ENCODE measurements at regions not wholly inside any gene's neighbourhood (a gene's known extent, or its start where the extent isn't known, plus 50 kb on each side); places are given as distances from the start of the nearest gene placed in this dataset.
"Not testable (repeated sequence)": the region's sequence is repeated elsewhere in the genome, so short reads cannot be mapped to it uniquely, and the experiment has no call there.

- CTCF ChIA-PET: no interaction called here
- ATAC-seq (no peak), DNase-seq (no peak)
- Mint-ChIP-seq H3K9me3 (ENCODE audit: insufficient read depth) (no peaks in the 10 kb centered on the region), H3K27ac (no peak overlapping the region), H3K27me3 (ENCODE audit: low read depth) (peaks cover 11% of the 10 kb centered on the region), H3K4me1 (ENCODE audit: low read depth) (no peaks in the 10 kb centered on the region), H3K36me3 (ENCODE audit: low read depth) (no peaks in the 10 kb centered on the region), H3K4me3 (no peak overlapping the region)
- POLR2A ChIA-PET: no interaction called here
Measured at GRCh38 chr13:60214213-60215055, 50.7 kb upstream of the DIAPH3 start.

- Mint-ChIP-seq H3K4me1 (ENCODE audit: low read depth) (no peaks in the 10 kb centered on the region), H3K36me3 (ENCODE audit: low read depth) (no peaks in the 10 kb centered on the region), H3K4me3 (no peak overlapping the region), H3K27me3 (ENCODE audit: low read depth) (peaks cover 5% of the 10 kb centered on the region), H3K9me3 (ENCODE audit: insufficient read depth) (no peaks in the 10 kb centered on the region), H3K27ac (no peak overlapping the region)
- ATAC-seq: no peak
- CTCF ChIA-PET: no interaction called here
- POLR2A ChIA-PET: no interaction called here
- no peak for DNase-seq
Measured at GRCh38 chr13:60220072-60220471, 56.3 kb upstream of the DIAPH3 start.

- POLR2A ChIA-PET: no interaction called here
- Mint-ChIP-seq H3K9me3 (ENCODE audit: insufficient read depth) (no peaks in the 10 kb centered on the region), H3K27me3 (ENCODE audit: low read depth) (peaks cover 5% of the 10 kb centered on the region), H3K4me3 (no peak overlapping the region), H3K4me1 (ENCODE audit: low read depth) (no peaks in the 10 kb centered on the region), H3K36me3 (ENCODE audit: low read depth) (no peaks in the 10 kb centered on the region), H3K27ac (no peak overlapping the region)
- DNase-seq: no peak
- CTCF ChIA-PET: no interaction called here
- no peak for ATAC-seq
Measured at GRCh38 chr13:60221581-60221980, 57.9 kb upstream of the DIAPH3 start.

DNA sequence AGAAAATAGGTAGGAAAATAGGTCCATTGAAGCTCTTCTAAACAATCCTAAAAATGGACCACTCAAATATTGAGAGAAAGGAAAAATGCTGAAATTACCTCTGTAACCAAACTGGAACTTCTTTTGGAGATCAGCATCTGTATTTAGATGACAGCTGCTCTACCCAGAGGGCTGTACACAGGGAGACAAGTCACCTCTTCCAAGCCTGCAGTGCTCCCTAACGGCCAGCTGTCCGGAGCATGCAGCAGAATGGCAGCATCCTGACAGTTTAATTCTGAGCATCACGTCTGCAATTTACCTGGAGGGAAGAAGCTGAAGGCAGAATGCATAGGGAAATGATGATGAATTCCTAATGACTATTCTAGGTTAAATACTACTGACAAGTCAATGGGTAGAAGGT lies 62.8 kb upstream of the DIAPH3 start:
- POLR2A ChIA-PET: no interaction called here
- ATAC-seq (no peak), DNase-seq (no peak)
- Mint-ChIP-seq H3K4me1 (ENCODE audit: low read depth) (no peaks in the 10 kb centered on the region), H3K36me3 (ENCODE audit: low read depth) (no peaks in the 10 kb centered on the region), H3K27ac (no peak overlapping the region), H3K9me3 (ENCODE audit: insufficient read depth) (no peaks in the 10 kb centered on the region), H3K4me3 (no peak overlapping the region), H3K27me3 (ENCODE audit: low read depth) (peaks cover 15% of the 10 kb centered on the region)
- CTCF ChIA-PET: no interaction called here

DNA sequence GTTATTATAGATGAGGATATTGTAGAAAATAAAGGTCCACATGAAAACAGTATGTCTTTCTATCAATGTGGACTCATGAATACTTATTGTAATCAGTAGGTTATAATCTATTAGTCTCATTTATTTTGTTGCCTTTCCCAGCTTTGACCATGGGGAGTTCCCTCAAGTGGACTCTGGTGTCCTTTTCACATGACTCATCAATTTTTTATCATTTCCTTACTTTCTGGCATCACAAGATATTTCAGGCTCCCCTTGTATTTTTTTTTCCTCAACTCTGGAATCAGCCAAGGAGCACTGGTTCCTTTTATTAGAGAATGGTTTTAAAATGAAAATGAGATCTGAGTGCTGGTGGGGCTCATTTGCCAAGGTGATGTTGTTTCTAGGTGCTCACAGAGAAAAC lies 63.4 kb upstream of the DIAPH3 start:
- Mint-ChIP-seq H3K27me3 (ENCODE audit: low read depth) (peaks cover 17% of the 10 kb centered on the region), H3K27ac (no peak overlapping the region), H3K4me3 (no peak overlapping the region), H3K36me3 (ENCODE audit: low read depth) (no peaks in the 10 kb centered on the region), H3K9me3 (ENCODE audit: insufficient read depth) (no peaks in the 10 kb centered on the region), H3K4me1 (ENCODE audit: low read depth) (no peaks in the 10 kb centered on the region)
- CTCF ChIA-PET: no interaction called here
- no peak for DNase-seq
- no peak for ATAC-seq
- POLR2A ChIA-PET: no interaction called here

DNA sequence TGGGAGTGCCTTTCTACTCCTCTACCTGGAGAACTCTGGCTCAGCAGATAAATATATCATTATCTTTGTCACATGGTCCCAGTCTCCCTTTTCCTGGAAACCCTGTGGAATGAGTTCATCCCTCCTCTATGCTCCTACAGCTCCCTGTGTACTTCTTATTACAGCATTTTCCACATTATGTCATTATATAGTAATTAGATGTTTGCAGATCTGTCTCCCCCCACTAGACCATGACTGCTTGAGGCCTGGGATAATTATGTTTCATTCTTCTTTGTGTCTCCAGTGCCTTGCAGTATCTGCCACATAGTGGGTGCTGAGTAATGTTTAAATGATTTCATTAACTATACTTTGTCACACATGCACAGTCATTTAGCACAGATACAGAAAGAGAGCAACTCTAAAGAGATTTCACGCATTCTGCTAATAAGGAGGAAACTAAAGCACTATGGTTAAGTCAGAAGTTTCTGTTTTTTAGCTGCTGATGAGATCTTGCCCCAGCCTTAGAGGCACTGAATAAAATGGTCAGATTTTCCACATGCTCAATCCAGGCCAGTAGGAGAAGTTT lies 66.1 kb upstream of the DIAPH3 start:
- DNase-seq: no peak
- no peaks in the 10 kb centered on the region for H3K36me3 Mint-ChIP-seq (ENCODE audit: low read depth)
- peaks cover 14% of the 10 kb centered on the region for H3K27me3 Mint-ChIP-seq (ENCODE audit: low read depth)
- ATAC-seq: no peak
- ChIA-PET CTCF (no interaction called here), POLR2A (no interaction called here)
- H3K4me1 Mint-ChIP-seq (ENCODE audit: low read depth): no peaks in the 10 kb centered on the region
- H3K4me3 Mint-ChIP-seq: no peak overlapping the region
- no peaks in the 10 kb centered on the region for H3K9me3 Mint-ChIP-seq (ENCODE audit: insufficient read depth)
- no peak overlapping the region for H3K27ac Mint-ChIP-seq

DNA sequence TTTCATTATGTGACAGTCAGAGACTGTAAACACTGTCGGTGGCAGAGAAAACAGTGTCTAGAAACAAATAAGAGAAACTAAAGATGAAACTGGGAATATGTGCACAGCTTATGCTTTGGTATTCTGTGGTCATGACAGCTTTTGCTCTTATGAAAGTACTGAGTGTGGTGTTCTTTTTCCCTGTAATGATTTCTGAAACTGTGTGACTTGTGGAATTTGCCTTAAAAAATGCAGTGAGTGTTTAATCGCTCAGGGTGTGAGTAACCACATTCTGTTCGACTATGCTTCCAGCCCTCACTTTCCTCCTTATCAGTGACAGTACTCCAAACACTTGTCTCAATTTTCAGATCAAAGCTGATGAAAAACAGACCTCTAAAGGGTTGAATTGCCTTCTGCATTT lies 66.9 kb upstream of the DIAPH3 start:
- Mint-ChIP-seq H3K4me3 (no peak overlapping the region), H3K27ac (no peak overlapping the region), H3K36me3 (ENCODE audit: low read depth) (no peaks in the 10 kb centered on the region), H3K9me3 (ENCODE audit: insufficient read depth) (no peaks in the 10 kb centered on the region), H3K27me3 (ENCODE audit: low read depth) (peaks cover 14% of the 10 kb centered on the region), H3K4me1 (ENCODE audit: low read depth) (no peaks in the 10 kb centered on the region)
- ChIA-PET CTCF (no interaction called here), POLR2A (no interaction called here)
- ATAC-seq (no peak), DNase-seq (no peak)

DNA sequence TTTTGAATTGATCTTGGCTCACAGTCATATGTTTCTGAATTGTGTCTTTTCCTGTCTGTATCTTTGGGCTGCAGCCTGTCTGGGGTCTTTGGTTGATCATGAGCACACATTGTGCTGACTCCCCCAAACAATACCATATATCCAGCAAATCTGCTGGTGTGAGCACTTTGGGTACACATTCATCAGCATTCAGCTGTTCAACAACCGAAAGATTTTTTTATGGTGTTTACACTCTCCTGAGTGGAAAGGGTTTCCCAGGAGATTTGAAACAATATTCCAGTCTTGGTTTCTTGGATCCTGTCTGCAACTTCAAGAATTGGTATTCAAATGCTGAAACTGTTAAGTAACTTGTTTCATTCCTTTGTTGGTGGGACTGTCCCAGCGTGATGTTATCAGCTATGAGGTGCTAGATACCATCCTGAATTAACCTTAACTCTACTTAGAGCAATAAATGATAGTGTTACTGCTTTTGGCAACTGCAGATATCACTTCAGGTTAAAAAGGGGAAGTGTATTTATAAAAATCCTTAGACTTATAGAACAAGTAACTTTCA lies 78.4 kb upstream of the DIAPH3 start:
- no peak for DNase-seq
- no peaks in the 10 kb centered on the region for H3K36me3 Mint-ChIP-seq (ENCODE audit: low read depth)
- ChIA-PET CTCF (no interaction called here), POLR2A (no interaction called here)
- H3K27me3 Mint-ChIP-seq (ENCODE audit: low read depth): peaks cover 6% of the 10 kb centered on the region
- H3K27ac Mint-ChIP-seq: no peak overlapping the region
- no peaks in the 10 kb centered on the region for H3K9me3 Mint-ChIP-seq (ENCODE audit: insufficient read depth)
- ATAC-seq: no peak
- no peak overlapping the region for H3K4me3 Mint-ChIP-seq
- H3K4me1 Mint-ChIP-seq (ENCODE audit: low read depth): no peaks in the 10 kb centered on the region

DNA sequence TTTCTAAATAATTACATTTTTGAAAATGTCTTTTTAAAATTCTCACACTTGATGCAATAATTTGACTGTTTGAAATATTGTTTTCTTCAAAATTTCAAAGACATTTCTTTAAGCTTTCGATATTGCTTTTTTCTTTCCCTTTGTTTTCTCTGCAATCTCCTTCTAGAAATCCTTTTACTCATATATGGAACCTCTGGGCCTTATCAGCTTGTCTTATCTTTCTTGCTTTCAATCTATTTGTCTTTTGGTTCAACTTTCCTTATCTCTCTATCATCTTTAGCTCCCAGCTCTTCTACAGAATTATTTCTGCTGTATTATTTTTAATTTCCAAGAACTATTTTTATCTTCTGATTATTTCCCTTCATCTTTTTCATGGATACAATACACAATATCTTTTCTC lies 80.7 kb upstream of the DIAPH3 start:
- Mint-ChIP-seq H3K4me1 (ENCODE audit: low read depth) (no peaks in the 10 kb centered on the region), H3K36me3 (ENCODE audit: low read depth) (no peaks in the 10 kb centered on the region), H3K9me3 (ENCODE audit: insufficient read depth) (no peaks in the 10 kb centered on the region), H3K27me3 (ENCODE audit: low read depth) (peaks cover 6% of the 10 kb centered on the region), H3K4me3 (no peak overlapping the region), H3K27ac (no peak overlapping the region)
- DNase-seq (no peak), ATAC-seq (no peak)
- CTCF ChIA-PET: no interaction called here
- POLR2A ChIA-PET: no interaction called here

DNA sequence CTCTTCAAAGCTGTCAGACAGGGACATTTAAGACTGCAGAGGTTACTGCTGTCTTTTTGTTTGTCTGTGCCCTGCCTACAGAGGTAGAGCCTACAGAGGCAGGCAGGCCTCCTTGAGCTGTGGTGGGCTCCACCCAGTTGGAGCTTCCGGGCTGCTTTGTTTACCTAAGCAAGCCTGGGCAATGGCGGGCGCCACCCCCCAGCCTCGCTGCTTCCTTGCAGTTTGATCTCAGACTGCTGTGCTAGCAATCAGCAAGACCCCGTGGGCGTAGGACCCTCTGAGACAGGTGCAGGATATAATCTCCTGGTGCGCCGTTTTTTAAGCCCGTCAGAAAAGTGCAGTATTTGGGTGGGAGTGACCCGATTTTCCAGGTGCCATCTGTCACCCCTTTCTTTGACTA lies 87.7 kb upstream of the DIAPH3 start:
- H3K9me3 Mint-ChIP-seq (ENCODE audit: insufficient read depth); CTCF ChIA-PET; ATAC-seq: not testable (repeated sequence)

DNA sequence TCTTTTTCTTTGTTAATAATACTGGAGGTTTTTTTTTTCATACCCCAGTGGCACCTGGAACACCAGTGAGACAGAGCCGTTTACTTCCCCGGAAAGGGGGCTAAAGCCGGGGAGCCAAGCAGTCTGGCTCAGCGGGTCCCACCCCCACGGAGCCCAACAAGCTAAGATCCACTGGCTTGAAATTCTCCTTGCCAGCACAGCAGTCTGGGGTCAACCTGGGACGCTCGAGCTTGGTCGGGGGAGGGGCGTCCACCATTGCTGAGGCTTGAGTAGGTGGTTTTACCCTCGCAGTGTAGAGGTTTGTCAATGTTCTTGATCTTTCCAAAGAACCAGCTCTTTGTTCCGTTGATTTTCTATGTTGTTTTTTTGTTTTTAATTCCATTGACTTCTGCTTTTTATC lies 94.6 kb upstream of the DIAPH3 start:
- Mint-ChIP-seq H3K4me1 (ENCODE audit: low read depth) (no peaks in the 10 kb centered on the region), H3K4me3 (no peak overlapping the region), H3K27ac (no peak overlapping the region), H3K27me3 (ENCODE audit: low read depth) (no peaks in the 10 kb centered on the region), H3K9me3 (ENCODE audit: insufficient read depth) (no peaks in the 10 kb centered on the region), H3K36me3 (ENCODE audit: low read depth) (no peaks in the 10 kb centered on the region)
- no peak for ATAC-seq
- ChIA-PET CTCF (no interaction called here), POLR2A (no interaction called here)
- no peak for DNase-seq

More for the DNA sequence above, 87.7 kb upstream of the DIAPH3 start:
- H3K27ac Mint-ChIP-seq; POLR2A ChIA-PET; DNase-seq; H3K27me3 Mint-ChIP-seq (ENCODE audit: low read depth); H3K36me3 Mint-ChIP-seq (ENCODE audit: low read depth); H3K4me3 Mint-ChIP-seq; H3K4me1 Mint-ChIP-seq (ENCODE audit: low read depth): not testable (repeated sequence)

DNA sequence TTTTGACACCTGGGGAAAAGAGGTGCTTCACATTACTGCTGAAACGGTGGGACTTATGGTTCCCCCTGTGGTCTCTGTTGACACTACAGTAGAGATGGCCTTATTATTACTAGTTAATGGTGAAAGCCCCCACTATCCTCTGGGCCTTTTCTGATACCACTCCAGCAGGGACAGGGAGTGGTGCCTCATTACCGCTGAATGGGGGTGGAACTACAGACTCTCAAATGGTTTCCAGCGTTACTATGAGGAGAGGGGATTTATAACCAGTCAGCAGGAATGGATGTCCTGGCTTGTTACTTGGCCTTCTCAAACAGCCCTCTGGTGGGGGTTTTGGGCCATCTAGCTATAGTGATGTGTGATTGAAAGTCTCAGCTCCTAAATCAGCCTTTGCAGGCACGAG lies 96.7 kb upstream of the DIAPH3 start:
- ChIA-PET CTCF (interaction anchor here (1.0 kb wide), 1 partner anchor 580 kb away, joined by 5 read pairs; no protein-coding TSS in a partner anchor), POLR2A (no interaction called here)
- DNase-seq: no peak
- H3K9me3 Mint-ChIP-seq (ENCODE audit: insufficient read depth): no peaks in the 10 kb centered on the region
- no peaks in the 10 kb centered on the region for H3K27me3 Mint-ChIP-seq (ENCODE audit: low read depth)
- H3K4me3 Mint-ChIP-seq: no peak overlapping the region
- no peaks in the 10 kb centered on the region for H3K4me1 Mint-ChIP-seq (ENCODE audit: low read depth)
- no peak for ATAC-seq
- no peak overlapping the region for H3K27ac Mint-ChIP-seq
- no peaks in the 10 kb centered on the region for H3K36me3 Mint-ChIP-seq (ENCODE audit: low read depth)
